Chondrocyte (in vitro differentiated cells): ENCODE measurements at regions not wholly inside any gene's neighbourhood (a gene's known extent, or its start where the extent isn't known, plus 50 kb on each side); places are given as distances from the start of the nearest gene placed in this dataset.
"Not testable (repeated sequence)": the region's sequence is repeated elsewhere in the genome, so short reads cannot be mapped to it uniquely, and the experiment has no call there.

ENCODE experiments used
- DNase-seq: peaks from one replicate; pipeline ENCODE4 v3.0.0; 2021; ENCODE audit warnings: mixed read lengths, low spot score
- H3K27ac Mint-ChIP-seq: one replicate; pipeline ENCODE4 v1.8.0; 2021; ENCODE audit warnings: mild to moderate bottlenecking, moderate library complexity, mixed read lengths; ENCODE audit not compliant: unreplicated experiment
- H3K27me3 Mint-ChIP-seq: 2 replicates; pipeline ENCODE4 v1.8.0; 2021; ENCODE audit warnings: low read depth, mixed read lengths
- H3K36me3 Mint-ChIP-seq: 2 replicates; pipeline ENCODE4 v1.8.0; 2021; ENCODE audit warnings: low read depth, mixed read lengths
- H3K4me1 Mint-ChIP-seq: 2 replicates; pipeline ENCODE4 v1.8.0; 2021; ENCODE audit warnings: low read depth, mild to moderate bottlenecking, mixed read lengths
- H3K4me3 Mint-ChIP-seq: one replicate; pipeline ENCODE4 v1.8.0; 2021; ENCODE audit warnings: mild to moderate bottlenecking, moderate library complexity, mixed read lengths; ENCODE audit not compliant: unreplicated experiment
- H3K9me3 Mint-ChIP-seq: 2 replicates; pipeline ENCODE4 v1.8.0; 2021; ENCODE audit warnings: low read depth, mixed read lengths
- CTCF ChIP-seq: fragments of 200-600 bp; sonication (generic); IDR thresholded peaks from 2 replicates; pipeline ENCODE4 v1.5.0; 2021; ENCODE audit warnings: antibody characterized with exemption, mild to moderate bottlenecking, moderate library complexity

GRCh38 chr9:119675951-119676350 lies 306.7 kb upstream of the BRINP1 start:
- no peaks in the 10 kb centered on the region for H3K4me1 Mint-ChIP-seq
- H3K27ac Mint-ChIP-seq: no peak overlapping the region
- no peak for TF ChIP-seq CTCF
- H3K9me3 Mint-ChIP-seq: no peaks in the 10 kb centered on the region
- no peak for DNase-seq
- no peak overlapping the region for H3K4me3 Mint-ChIP-seq
- no peaks in the 10 kb centered on the region for H3K36me3 Mint-ChIP-seq
- H3K27me3 Mint-ChIP-seq: no peaks in the 10 kb centered on the region

GRCh38 chr9:119672763-119673162 lies 303.5 kb upstream of the BRINP1 start:
- not testable (repeated sequence) for H3K27ac Mint-ChIP-seq, H3K36me3 Mint-ChIP-seq, H3K4me1 Mint-ChIP-seq, DNase-seq, H3K4me3 Mint-ChIP-seq, H3K9me3 Mint-ChIP-seq, H3K27me3 Mint-ChIP-seq

GRCh38 chr9:119667916-119668315 lies 298.7 kb upstream of the BRINP1 start:
- TF ChIP-seq CTCF: no peak
- no peak overlapping the region for H3K4me3 Mint-ChIP-seq
- H3K27me3 Mint-ChIP-seq: no peaks in the 10 kb centered on the region
- DNase-seq: no peak
- no peaks in the 10 kb centered on the region for H3K4me1 Mint-ChIP-seq
- H3K36me3 Mint-ChIP-seq: no peaks in the 10 kb centered on the region
- no peak overlapping the region for H3K27ac Mint-ChIP-seq
- H3K9me3 Mint-ChIP-seq: peaks cover 2% of the 10 kb centered on the region

GRCh38 chr9:119667163-119667562 lies 297.9 kb upstream of the BRINP1 start:
- TF ChIP-seq CTCF: no peak
- Mint-ChIP-seq H3K27me3 (no peaks in the 10 kb centered on the region), H3K4me1 (no peaks in the 10 kb centered on the region), H3K27ac (no peak overlapping the region), H3K36me3 (no peaks in the 10 kb centered on the region), H3K9me3 (peaks cover 2% of the 10 kb centered on the region), H3K4me3 (no peak overlapping the region)
- DNase-seq: no peak

GRCh38 chr9:119662329-119662728 lies 293.1 kb upstream of the BRINP1 start:
- no peak for TF ChIP-seq CTCF
- Mint-ChIP-seq H3K4me1 (no peaks in the 10 kb centered on the region), H3K9me3 (peaks cover 2% of the 10 kb centered on the region), H3K27me3 (no peaks in the 10 kb centered on the region), H3K27ac (no peak overlapping the region), H3K4me3 (no peak overlapping the region), H3K36me3 (no peaks in the 10 kb centered on the region)
- DNase-seq: no peak

- no peaks in the 10 kb centered on the region for H3K4me1 Mint-ChIP-seq
- H3K27me3 Mint-ChIP-seq: peaks cover 4% of the 10 kb centered on the region
- DNase-seq: no peak
- no peak overlapping the region for H3K4me3 Mint-ChIP-seq
- no peak overlapping the region for H3K27ac Mint-ChIP-seq
- no peaks in the 10 kb centered on the region for H3K36me3 Mint-ChIP-seq
- TF ChIP-seq CTCF: no peak
- no peaks in the 10 kb centered on the region for H3K9me3 Mint-ChIP-seq
Measured at GRCh38 chr9:119652931-119653330, 283.7 kb upstream of the BRINP1 start.
